ENCODE measurements at regions not wholly inside any gene's neighbourhood (a gene's known extent, or its start where the extent isn't known, plus 50 kb on each side); places are given as distances from the start of the nearest gene placed in this dataset.

GRCh38 chr1:25064465-25065240 is 134.6 kb upstream of the RUNX3 start:
- TF ChIP-seq CTCF (IDR thresholded peaks at IDR 0.05; ENCODE audit: low read length) (no peak), EZH2 (optimal IDR thresholded peaks at IDR 0.05; ENCODE audit: low read depth, low read length) (no peak), EZH2phosphoT487 (IDR thresholded peaks at IDR 0.05; ENCODE audit: low read length) (no peak)

All from MM.1S (cell line).